Mesothelial cell of epicardium (in vitro differentiated cells): ENCODE measurements at regions not wholly inside any gene's neighbourhood (a gene's known extent, or its start where the extent isn't known, plus 50 kb on each side); places are given as distances from the start of the nearest gene placed in this dataset.

ENCODE experiments used
- DNase-seq, 2 experiments: peaks; one replicate each; pipeline ENCODE4 v3.0.0; 2021; ENCODE audit warnings: low spot score in 2 of 2; ENCODE audit not compliant: unreplicated experiment in 2 of 2
- H3K27ac Mint-ChIP-seq: 2 replicates; pipeline ENCODE4 v1.8.0; 2021; ENCODE audit warnings: mixed read lengths
- H3K27me3 Mint-ChIP-seq: 2 replicates; pipeline ENCODE4 v1.8.0; 2021; ENCODE audit warnings: low read depth, mixed read lengths
- H3K36me3 Mint-ChIP-seq: 2 replicates; pipeline ENCODE4 v1.8.0; 2021; ENCODE audit warnings: mixed read lengths
- H3K4me1 Mint-ChIP-seq: 2 replicates; pipeline ENCODE4 v1.8.0; 2021; ENCODE audit warnings: mixed read lengths
- H3K4me3 Mint-ChIP-seq: 2 replicates; pipeline ENCODE4 v1.8.0; 2021; ENCODE audit warnings: mild to moderate bottlenecking, moderate library complexity, mixed read lengths
- H3K9me3 Mint-ChIP-seq: 2 replicates; pipeline ENCODE4 v1.8.0; 2021; ENCODE audit warnings: mixed read lengths
- CTCF ChIP-seq: fragments of 200-600 bp; sonication (generic); IDR thresholded peaks from one replicate; pipeline ENCODE4 v1.5.0; 2021; ENCODE audit warnings: antibody characterized with exemption; ENCODE audit not compliant: unreplicated experiment

GRCh38 chr3:18743761-18744160 is 318.6 kb upstream of the SATB1 start:
- DNase-seq, result no peak
- Mint-ChIP-seq H3K36me3 (no peaks in the 10 kb centered on the region), H3K9me3 (no peaks in the 10 kb centered on the region), H3K4me3 (no peak overlapping the region), H3K4me1 (no peaks in the 10 kb centered on the region), H3K27ac (no peak overlapping the region), H3K27me3 (no peaks in the 10 kb centered on the region)
- no peak for TF ChIP-seq CTCF

GRCh38 chr3:18740631-18741583 is 315.8 kb upstream of the SATB1 start:
- H3K27ac Mint-ChIP-seq, result no peak overlapping the region
- no peaks in the 10 kb centered on the region for H3K36me3 Mint-ChIP-seq
- H3K27me3 Mint-ChIP-seq, result no peaks in the 10 kb centered on the region
- no peak for TF ChIP-seq CTCF
- no peak for DNase-seq
- no peaks in the 10 kb centered on the region for H3K4me1 Mint-ChIP-seq
- no peaks in the 10 kb centered on the region for H3K9me3 Mint-ChIP-seq
- no peak overlapping the region for H3K4me3 Mint-ChIP-seq

- no peak for TF ChIP-seq CTCF
- H3K27ac Mint-ChIP-seq, result no peak overlapping the region
- peaks cover 9% of the 10 kb centered on the region for H3K4me1 Mint-ChIP-seq
- DNase-seq, result no peak
- H3K4me3 Mint-ChIP-seq, result no peak overlapping the region
- H3K9me3 Mint-ChIP-seq, result no peaks in the 10 kb centered on the region
- H3K27me3 Mint-ChIP-seq, result no peaks in the 10 kb centered on the region
- H3K36me3 Mint-ChIP-seq, result no peaks in the 10 kb centered on the region
Measured at GRCh38 chr3:18739099-18739433, 313.9 kb upstream of the SATB1 start.

GRCh38 chr3:18738393-18739098 is 313.4 kb upstream of the SATB1 start:
- TF ChIP-seq CTCF, result no peak
- DNase-seq, result no peak
- Mint-ChIP-seq H3K9me3 (no peaks in the 10 kb centered on the region), H3K4me3 (no peak overlapping the region), H3K27ac (no peak overlapping the region), H3K36me3 (no peaks in the 10 kb centered on the region), H3K4me1 (peaks cover 9% of the 10 kb centered on the region), H3K27me3 (no peaks in the 10 kb centered on the region)

- peaks cover 9% of the 10 kb centered on the region for H3K4me1 Mint-ChIP-seq
- DNase-seq, result no peak
- H3K4me3 Mint-ChIP-seq, result no peak overlapping the region
- H3K9me3 Mint-ChIP-seq, result no peaks in the 10 kb centered on the region
- no peaks in the 10 kb centered on the region for H3K36me3 Mint-ChIP-seq
- H3K27ac Mint-ChIP-seq, result no peak overlapping the region
- H3K27me3 Mint-ChIP-seq, result no peaks in the 10 kb centered on the region
- no peak for TF ChIP-seq CTCF
Measured at GRCh38 chr3:18735005-18735404, 309.9 kb upstream of the SATB1 start.
